ENCODE measurements at regions not wholly inside any gene's neighbourhood (a gene's known extent, or its start where the extent isn't known, plus 50 kb on each side); places are given as distances from the start of the nearest gene placed in this dataset.

GRCh38 chr2:146786396-146786795 is 1058.4 kb upstream of the ACVR2A start:
- H3K36me3 ChIP-seq = no peaks in the 10 kb centered on the region
- TF ChIP-seq POLR2A (IDR thresholded peaks at IDR 0.05) (no peak), CTCF (IDR thresholded peaks at IDR 0.05) (no peak)

GRCh38 chr2:146785101-146785500 is 1059.7 kb upstream of the ACVR2A start:
- Histone ChIP-seq H3K36me3 (no peaks in the 10 kb centered on the region), H3K4me3 (no peak overlapping the region), H3K4me1 (no peaks in the 10 kb centered on the region), H3K9me3 (no peaks in the 10 kb centered on the region), H3K27ac (no peak overlapping the region), H3K27me3 (no peaks in the 10 kb centered on the region)
- TF ChIP-seq CTCF (IDR thresholded peaks at IDR 0.05) = no peak
- no peak for TF ChIP-seq POLR2A (IDR thresholded peaks at IDR 0.05)
- DNase-seq = no peak

More at GRCh38 chr2:146786396-146786795, 1058.4 kb upstream of the ACVR2A start:
- no peak overlapping the region for H3K4me3 ChIP-seq
- H3K9me3 ChIP-seq = no peaks in the 10 kb centered on the region
- H3K4me1 ChIP-seq = no peaks in the 10 kb centered on the region
- no peak for DNase-seq
- no peaks in the 10 kb centered on the region for H3K27me3 ChIP-seq
- no peak overlapping the region for H3K27ac ChIP-seq

- no peaks in the 10 kb centered on the region for H3K4me1 ChIP-seq
- no peaks in the 10 kb centered on the region for H3K9me3 ChIP-seq
- TF ChIP-seq POLR2A (IDR thresholded peaks at IDR 0.05) (no peak), CTCF (IDR thresholded peaks at IDR 0.05) (no peak)
- no peak for DNase-seq
- H3K27me3 ChIP-seq = no peaks in the 10 kb centered on the region
- H3K4me3 ChIP-seq = no peak overlapping the region
- H3K36me3 ChIP-seq = no peaks in the 10 kb centered on the region
- H3K27ac ChIP-seq = no peak overlapping the region
These were observed 1060.2 kb upstream of the ACVR2A start for GRCh38 chr2:146784602-146785001.

GRCh38 chr2:146777181-146777580 is 1067.6 kb upstream of the ACVR2A start:
- no peaks in the 10 kb centered on the region for H3K36me3 ChIP-seq
- no peak overlapping the region for H3K27ac ChIP-seq
- DNase-seq = no peak
- no peak for TF ChIP-seq POLR2A (IDR thresholded peaks at IDR 0.05)
- no peak for TF ChIP-seq CTCF (IDR thresholded peaks at IDR 0.05)
- H3K4me3 ChIP-seq = no peak overlapping the region
- no peaks in the 10 kb centered on the region for H3K4me1 ChIP-seq
- no peaks in the 10 kb centered on the region for H3K9me3 ChIP-seq
- H3K27me3 ChIP-seq = no peaks in the 10 kb centered on the region

GRCh38 chr2:146776596-146776995 is 1068.2 kb upstream of the ACVR2A start:
- DNase-seq = no peak

More at GRCh38 chr2:146776596-146776995, 1068.2 kb upstream of the ACVR2A start:
- Histone ChIP-seq H3K27ac (no peak overlapping the region), H3K4me3 (no peak overlapping the region), H3K36me3 (no peaks in the 10 kb centered on the region), H3K4me1 (no peaks in the 10 kb centered on the region), H3K9me3 (no peaks in the 10 kb centered on the region), H3K27me3 (no peaks in the 10 kb centered on the region)
- TF ChIP-seq CTCF (IDR thresholded peaks at IDR 0.05) = no peak

Measured in Peyer's patch (tissue), 4 donors.